ENCODE measurements at regions not wholly inside any gene's neighbourhood (a gene's known extent, or its start where the extent isn't known, plus 50 kb on each side); places are given as distances from the start of the nearest gene placed in this dataset.

DNA sequence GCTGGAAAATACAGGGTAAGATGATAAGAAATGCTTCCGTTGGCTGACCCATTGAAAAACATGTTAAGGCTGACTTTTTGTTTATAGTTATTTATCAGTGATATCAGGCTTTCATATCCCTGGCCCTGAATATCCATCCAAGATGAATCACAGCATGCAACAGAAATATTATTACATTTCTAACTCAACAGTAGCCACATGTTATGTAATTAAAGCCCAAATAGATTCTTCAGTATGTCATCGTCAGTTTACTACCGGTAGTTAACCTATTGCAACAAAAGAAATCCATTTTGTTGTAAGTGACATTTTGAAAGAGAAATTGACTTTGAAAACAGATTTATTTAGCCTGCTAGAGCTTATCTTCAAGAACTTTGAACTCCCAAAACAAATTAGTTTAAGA is 354.1 kb upstream of the CELF2 start:
- no peak for DNase-seq (ENCODE audit: low read depth)
- H3K9ac ChIP-seq (ENCODE audit: low read length): no peak overlapping the region
- no peaks in the 10 kb centered on the region for H3K4me1 ChIP-seq (ENCODE audit: insufficient read depth, low read length)
- no peaks in the 10 kb centered on the region for H3K9me3 ChIP-seq (ENCODE audit: insufficient read depth, low read depth, low read length)
- no peak for FAIRE-seq
- Mint-ChIP-seq H3K27me3 (ENCODE audit: low read depth, unreplicated experiment) (no peaks in the 10 kb centered on the region), H3K4me3 (ENCODE audit: unreplicated experiment) (no peak overlapping the region), H3K27ac (ENCODE audit: unreplicated experiment) (no peak overlapping the region), H3K9me3 (ENCODE audit: unreplicated experiment) (peaks cover 8% of the 10 kb centered on the region), H3K4me1 (ENCODE audit: low read depth, unreplicated experiment) (no peaks in the 10 kb centered on the region), H3K36me3 (ENCODE audit: low read depth, unreplicated experiment) (no peaks in the 10 kb centered on the region)
- no peak overlapping the region for H3K27ac ChIP-seq (ENCODE audit: low read depth, low read length)
- no peaks in the 10 kb centered on the region for H3K27me3 ChIP-seq (ENCODE audit: insufficient read depth, low read length)
- H3K4me3 ChIP-seq (ENCODE audit: insufficient read depth, low read depth, low read length): no peak overlapping the region
- H2AFZ ChIP-seq (ENCODE audit: low read depth, low read length): no peak overlapping the region
- H4K20me1 ChIP-seq (ENCODE audit: insufficient read depth, low read length): no peaks in the 10 kb centered on the region
- no peak for TF ChIP-seq EZH2 (IDR thresholded peaks at IDR 0.05; ENCODE audit: insufficient read depth, low read length)
- TF ChIP-seq, protein P1, sequence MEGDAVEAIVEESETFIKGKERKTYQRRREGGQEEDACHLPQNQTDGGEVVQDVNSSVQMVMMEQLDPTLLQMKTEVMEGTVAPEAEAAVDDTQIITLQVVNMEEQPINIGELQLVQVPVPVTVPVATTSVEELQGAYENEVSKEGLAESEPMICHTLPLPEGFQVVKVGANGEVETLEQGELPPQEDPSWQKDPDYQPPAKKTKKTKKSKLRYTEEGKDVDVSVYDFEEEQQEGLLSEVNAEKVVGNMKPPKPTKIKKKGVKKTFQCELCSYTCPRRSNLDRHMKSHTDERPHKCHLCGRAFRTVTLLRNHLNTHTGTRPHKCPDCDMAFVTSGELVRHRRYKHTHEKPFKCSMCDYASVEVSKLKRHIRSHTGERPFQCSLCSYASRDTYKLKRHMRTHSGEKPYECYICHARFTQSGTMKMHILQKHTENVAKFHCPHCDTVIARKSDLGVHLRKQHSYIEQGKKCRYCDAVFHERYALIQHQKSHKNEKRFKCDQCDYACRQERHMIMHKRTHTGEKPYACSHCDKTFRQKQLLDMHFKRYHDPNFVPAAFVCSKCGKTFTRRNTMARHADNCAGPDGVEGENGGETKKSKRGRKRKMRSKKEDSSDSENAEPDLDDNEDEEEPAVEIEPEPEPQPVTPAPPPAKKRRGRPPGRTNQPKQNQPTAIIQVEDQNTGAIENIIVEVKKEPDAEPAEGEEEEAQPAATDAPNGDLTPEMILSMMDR (IDR thresholded peaks at IDR 0.05; ENCODE audit: insufficient read depth, low read depth, low read length): no peak
- no peak overlapping the region for H3K4me2 ChIP-seq (ENCODE audit: low read length)
- H3K79me2 ChIP-seq (ENCODE audit: insufficient read depth, low read length): no peaks in the 10 kb centered on the region
- no peaks in the 10 kb centered on the region for H3K36me3 ChIP-seq (ENCODE audit: insufficient read depth, low read length)

DNA sequence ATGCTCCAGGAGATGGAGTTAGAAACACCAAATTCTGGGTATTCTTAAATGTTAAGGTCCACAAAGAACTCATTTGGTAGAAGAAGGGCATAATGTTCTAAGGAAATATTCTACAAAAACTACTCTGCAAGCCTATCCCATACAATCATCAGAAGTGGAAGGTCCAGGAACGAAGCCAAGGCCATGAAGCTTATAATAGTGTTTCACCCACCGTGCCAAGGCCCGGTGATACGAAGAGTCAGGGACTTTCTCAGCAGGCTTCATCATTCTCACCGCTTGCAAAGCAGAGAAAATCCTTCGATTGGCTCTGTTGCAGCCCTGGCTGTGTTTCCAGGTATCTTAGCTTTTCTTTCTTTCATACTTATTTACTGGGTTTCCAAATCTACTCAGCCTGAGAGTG is 351.9 kb upstream of the CELF2 start:
- Mint-ChIP-seq H3K4me3 (ENCODE audit: unreplicated experiment) (no peak overlapping the region), H3K36me3 (ENCODE audit: low read depth, unreplicated experiment) (no peaks in the 10 kb centered on the region), H3K9me3 (ENCODE audit: unreplicated experiment) (peaks cover 2% of the 10 kb centered on the region), H3K27ac (ENCODE audit: unreplicated experiment) (no peak overlapping the region), H3K27me3 (ENCODE audit: low read depth, unreplicated experiment) (no peaks in the 10 kb centered on the region), H3K4me1 (ENCODE audit: low read depth, unreplicated experiment) (no peaks in the 10 kb centered on the region)
- no peaks in the 10 kb centered on the region for H3K9me3 ChIP-seq (ENCODE audit: insufficient read depth, low read depth, low read length)
- no peaks in the 10 kb centered on the region for H3K79me2 ChIP-seq (ENCODE audit: insufficient read depth, low read length)
- H3K36me3 ChIP-seq (ENCODE audit: insufficient read depth, low read length): no peaks in the 10 kb centered on the region
- H3K4me3 ChIP-seq (ENCODE audit: insufficient read depth, low read depth, low read length): no peak overlapping the region
- no peak overlapping the region for H3K27ac ChIP-seq (ENCODE audit: low read depth, low read length)
- no peaks in the 10 kb centered on the region for H3K4me1 ChIP-seq (ENCODE audit: insufficient read depth, low read length)
- H3K9ac ChIP-seq (ENCODE audit: low read length): no peak overlapping the region
- H3K27me3 ChIP-seq (ENCODE audit: insufficient read depth, low read length): no peaks in the 10 kb centered on the region
- no peak overlapping the region for H2AFZ ChIP-seq (ENCODE audit: low read depth, low read length)
- H4K20me1 ChIP-seq (ENCODE audit: insufficient read depth, low read length): no peaks in the 10 kb centered on the region
- TF ChIP-seq, protein P1 (IDR thresholded peaks at IDR 0.05; ENCODE audit: insufficient read depth, low read depth, low read length): no peak
- no peak for TF ChIP-seq EZH2 (IDR thresholded peaks at IDR 0.05; ENCODE audit: insufficient read depth, low read length)
- no peak overlapping the region for H3K4me2 ChIP-seq (ENCODE audit: low read length)
- FAIRE-seq (no peak), DNase-seq (ENCODE audit: low read depth) (no peak)

DNA sequence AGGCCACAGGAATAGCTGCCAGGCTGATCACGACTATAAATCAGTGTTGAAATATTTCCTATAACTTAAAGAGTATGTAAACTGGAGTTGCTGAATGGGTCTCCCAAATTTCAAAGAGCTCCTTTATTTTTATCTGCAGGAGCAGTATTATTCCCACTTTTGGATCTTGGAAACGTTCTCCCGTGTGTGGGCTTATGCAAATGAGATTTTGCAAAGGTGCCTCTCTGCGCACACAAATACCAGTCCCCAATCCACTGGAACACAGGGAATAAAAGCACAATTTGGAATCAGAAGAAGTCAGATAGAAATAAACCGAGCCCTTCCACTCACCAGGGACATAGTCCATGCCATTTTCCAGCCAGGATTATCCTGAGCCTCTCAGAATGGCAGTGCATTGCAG is 350.2 kb upstream of the CELF2 start:
- Histone ChIP-seq H3K9ac (ENCODE audit: low read length) (no peak overlapping the region), H3K27ac (ENCODE audit: low read depth, low read length) (no peak overlapping the region), H4K20me1 (ENCODE audit: insufficient read depth, low read length) (no peaks in the 10 kb centered on the region), H3K36me3 (ENCODE audit: insufficient read depth, low read length) (no peaks in the 10 kb centered on the region), H3K9me3 (ENCODE audit: insufficient read depth, low read depth, low read length) (no peaks in the 10 kb centered on the region), H2AFZ (ENCODE audit: low read depth, low read length) (no peak overlapping the region), H3K4me2 (ENCODE audit: low read length) (no peak overlapping the region), H3K4me3 (ENCODE audit: insufficient read depth, low read depth, low read length) (no peak overlapping the region), H3K79me2 (ENCODE audit: insufficient read depth, low read length) (no peaks in the 10 kb centered on the region), H3K27me3 (ENCODE audit: insufficient read depth, low read length) (no peaks in the 10 kb centered on the region), H3K4me1 (ENCODE audit: insufficient read depth, low read length) (no peaks in the 10 kb centered on the region)
- Mint-ChIP-seq H3K36me3 (ENCODE audit: low read depth, unreplicated experiment) (no peaks in the 10 kb centered on the region), H3K9me3 (ENCODE audit: unreplicated experiment) (peaks cover 4% of the 10 kb centered on the region), H3K4me1 (ENCODE audit: low read depth, unreplicated experiment) (no peaks in the 10 kb centered on the region), H3K27me3 (ENCODE audit: low read depth, unreplicated experiment) (no peaks in the 10 kb centered on the region), H3K27ac (ENCODE audit: unreplicated experiment) (no peak overlapping the region), H3K4me3 (ENCODE audit: unreplicated experiment) (no peak overlapping the region)
- FAIRE-seq: no peak
- DNase-seq (ENCODE audit: low read depth): no peak
- TF ChIP-seq, protein P1 (IDR thresholded peaks at IDR 0.05; ENCODE audit: insufficient read depth, low read depth, low read length): no peak
- no peak for TF ChIP-seq EZH2 (IDR thresholded peaks at IDR 0.05; ENCODE audit: insufficient read depth, low read length)
